Fibroblast of skin of right biceps (primary cell): ENCODE measurements at regions not wholly inside any gene's neighbourhood (a gene's known extent, or its start where the extent isn't known, plus 50 kb on each side); places are given as distances from the start of the nearest gene placed in this dataset.

Experiments used
- DNase-seq: peaks from one replicate; pipeline ENCODE4 v3.0.0-alpha.2; 2013

- DNase-seq = no peak
Observed at GRCh38 chr6:40340957-40341356, 246.2 kb downstream of the LRFN2 start.

GRCh38 chr6:40340196-40340595, 247.0 kb downstream of the LRFN2 start:
- DNase-seq = no peak

GRCh38 chr6:40338306-40338705, 248.9 kb downstream of the LRFN2 start:
- DNase-seq = no peak

- no peak for DNase-seq
Observed at GRCh38 chr6:40336940-40337760, 250.0 kb downstream of the LRFN2 start.

- DNase-seq = no peak
Observed at GRCh38 chr6:40336296-40336695, 250.9 kb downstream of the LRFN2 start.

GRCh38 chr6:40334496-40335270, 252.5 kb downstream of the LRFN2 start:
- no peak for DNase-seq

GRCh38 chr6:40331545-40331944, 255.6 kb downstream of the LRFN2 start:
- no peak for DNase-seq

- DNase-seq = no peak
Observed at GRCh38 chr6:40330301-40330721, 256.9 kb downstream of the LRFN2 start.

GRCh38 chr6:40328986-40329545, 258.1 kb downstream of the LRFN2 start:
- no peak for DNase-seq

- no peak for DNase-seq
Observed at GRCh38 chr6:40328386-40328985, 258.7 kb downstream of the LRFN2 start.

- no peak for DNase-seq
Observed at GRCh38 chr6:40326714-40327421, 260.3 kb downstream of the LRFN2 start.

- DNase-seq = no peak
Observed at GRCh38 chr6:40325791-40326190, 261.4 kb downstream of the LRFN2 start.

GRCh38 chr6:40325041-40325440, 262.1 kb downstream of the LRFN2 start:
- DNase-seq = no peak

GRCh38 chr6:40323881-40324634, 263.1 kb downstream of the LRFN2 start:
- no peak for DNase-seq

GRCh38 chr6:40322336-40322735, 264.8 kb downstream of the LRFN2 start:
- no peak for DNase-seq

GRCh38 chr6:40321616-40322015, 265.5 kb downstream of the LRFN2 start:
- DNase-seq = no peak

- DNase-seq = no peak
Observed at GRCh38 chr6:40320947-40321346, 266.2 kb downstream of the LRFN2 start.

GRCh38 chr6:40320441-40320840, 266.7 kb downstream of the LRFN2 start:
- DNase-seq = no peak

GRCh38 chr6:40319124-40319523, 268.0 kb downstream of the LRFN2 start:
- no peak for DNase-seq

- no peak for DNase-seq
Observed at GRCh38 chr6:40315060-40315459, 272.1 kb downstream of the LRFN2 start.

- DNase-seq = no peak
Observed at GRCh38 chr6:40313582-40313981, 273.6 kb downstream of the LRFN2 start.
